ENCODE measurements at regions not wholly inside any gene's neighbourhood (a gene's known extent, or its start where the extent isn't known, plus 50 kb on each side); places are given as distances from the start of the nearest gene placed in this dataset.

DNA sequence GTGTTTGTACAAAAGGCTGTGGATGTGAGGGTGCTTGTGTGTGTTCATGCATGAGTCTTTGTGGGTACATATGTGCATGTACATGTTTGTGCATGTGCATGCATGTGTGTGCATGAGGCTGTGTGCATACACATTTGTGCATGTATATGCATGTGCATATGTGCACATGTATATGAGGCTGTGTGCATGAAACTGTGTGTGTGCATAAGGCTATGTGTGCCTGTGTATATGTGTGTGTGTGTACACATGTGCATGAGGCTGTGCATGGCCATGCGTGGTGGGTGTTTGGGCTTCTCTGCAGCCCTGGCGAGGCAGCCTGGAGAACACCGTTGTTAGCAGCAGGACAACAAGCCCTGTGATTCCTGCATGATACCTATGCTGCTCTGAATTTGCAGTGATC, 207.7 kb upstream of the ADCY1 start:
- TF ChIP-seq REST (IDR thresholded peaks at IDR 0.05; ENCODE audit: low read depth): no peak
- no peak for TF ChIP-seq POLR2A (IDR thresholded peaks at IDR 0.05; ENCODE audit: borderline replicate concordance, extremely low read depth, insufficient read depth, insufficient read length)
- TF ChIP-seq, protein P1, sequence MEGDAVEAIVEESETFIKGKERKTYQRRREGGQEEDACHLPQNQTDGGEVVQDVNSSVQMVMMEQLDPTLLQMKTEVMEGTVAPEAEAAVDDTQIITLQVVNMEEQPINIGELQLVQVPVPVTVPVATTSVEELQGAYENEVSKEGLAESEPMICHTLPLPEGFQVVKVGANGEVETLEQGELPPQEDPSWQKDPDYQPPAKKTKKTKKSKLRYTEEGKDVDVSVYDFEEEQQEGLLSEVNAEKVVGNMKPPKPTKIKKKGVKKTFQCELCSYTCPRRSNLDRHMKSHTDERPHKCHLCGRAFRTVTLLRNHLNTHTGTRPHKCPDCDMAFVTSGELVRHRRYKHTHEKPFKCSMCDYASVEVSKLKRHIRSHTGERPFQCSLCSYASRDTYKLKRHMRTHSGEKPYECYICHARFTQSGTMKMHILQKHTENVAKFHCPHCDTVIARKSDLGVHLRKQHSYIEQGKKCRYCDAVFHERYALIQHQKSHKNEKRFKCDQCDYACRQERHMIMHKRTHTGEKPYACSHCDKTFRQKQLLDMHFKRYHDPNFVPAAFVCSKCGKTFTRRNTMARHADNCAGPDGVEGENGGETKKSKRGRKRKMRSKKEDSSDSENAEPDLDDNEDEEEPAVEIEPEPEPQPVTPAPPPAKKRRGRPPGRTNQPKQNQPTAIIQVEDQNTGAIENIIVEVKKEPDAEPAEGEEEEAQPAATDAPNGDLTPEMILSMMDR (IDR thresholded peaks at IDR 0.05 in 2 of 3, conservative IDR thresholded peaks at IDR 0.05 in 1 of 3; ENCODE audit: borderline replicate concordance in 1 of 3, insufficient read depth in 1 of 3, low read depth in 2 of 3, low read length in 2 of 3): no peak
- no peak for TF ChIP-seq CEBPB (IDR thresholded peaks at IDR 0.05; ENCODE audit: low read depth)

Data from HCT116 (cell line).